NOMO-1 treated with DMSO at 0.1 percent for 48 hours (cell line): ENCODE measurements at regions not wholly inside any gene's neighbourhood (a gene's known extent, or its start where the extent isn't known, plus 50 kb on each side); places are given as distances from the start of the nearest gene placed in this dataset.
"Not testable (repeated sequence)": the region's sequence is repeated elsewhere in the genome, so short reads cannot be mapped to it uniquely, and the experiment has no call there.

Experiments used
- DNase-seq: peaks from one replicate; lab custom pipeline; 2025; ENCODE audit not compliant: unreplicated experiment; lab: John Stamatoyannopoulos, UW

DNA sequence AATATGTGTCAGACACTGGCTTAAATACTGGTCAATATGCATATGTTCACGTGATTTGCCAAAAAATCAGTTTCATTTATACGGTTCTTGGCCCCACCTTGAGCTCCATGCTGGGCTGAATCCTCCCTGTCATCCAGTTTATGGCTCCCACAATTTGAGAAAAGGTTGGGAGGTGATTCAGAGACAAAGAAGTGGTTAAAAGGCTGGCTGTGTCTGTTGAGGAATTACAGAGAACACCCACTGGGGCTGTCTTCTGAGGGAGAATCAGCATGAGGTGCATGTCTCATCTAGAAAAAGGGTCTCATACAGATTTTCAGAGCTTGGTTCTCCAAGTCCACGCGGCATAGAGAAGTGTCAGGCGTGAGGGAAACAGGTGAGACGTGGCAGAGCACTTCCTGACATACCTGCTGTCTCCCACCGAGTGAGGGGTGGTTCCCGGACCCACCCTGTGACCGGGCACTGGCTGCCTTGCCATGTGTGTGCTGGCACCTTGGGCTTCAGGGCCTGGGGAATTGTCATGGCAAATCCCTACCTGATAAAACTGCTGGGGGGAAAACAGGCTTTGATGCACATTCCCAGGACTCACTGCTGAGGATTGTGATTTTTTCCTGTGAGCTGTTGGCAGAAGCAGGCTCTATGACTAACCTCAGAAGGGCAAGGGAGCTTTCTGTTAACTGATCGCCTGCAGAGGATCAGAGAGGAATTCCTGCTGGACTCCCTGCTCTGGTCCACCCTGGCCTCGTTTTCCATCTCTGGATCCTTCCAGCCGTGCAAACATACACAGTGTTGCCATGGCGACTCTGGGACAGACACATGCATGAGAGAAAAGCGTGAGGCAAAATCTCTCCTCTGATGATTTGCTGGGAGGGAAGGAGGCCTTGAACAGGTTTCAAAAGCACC, 223.6 kb downstream of the ADAMTS15 start:
- no peak for DNase-seq

DNA sequence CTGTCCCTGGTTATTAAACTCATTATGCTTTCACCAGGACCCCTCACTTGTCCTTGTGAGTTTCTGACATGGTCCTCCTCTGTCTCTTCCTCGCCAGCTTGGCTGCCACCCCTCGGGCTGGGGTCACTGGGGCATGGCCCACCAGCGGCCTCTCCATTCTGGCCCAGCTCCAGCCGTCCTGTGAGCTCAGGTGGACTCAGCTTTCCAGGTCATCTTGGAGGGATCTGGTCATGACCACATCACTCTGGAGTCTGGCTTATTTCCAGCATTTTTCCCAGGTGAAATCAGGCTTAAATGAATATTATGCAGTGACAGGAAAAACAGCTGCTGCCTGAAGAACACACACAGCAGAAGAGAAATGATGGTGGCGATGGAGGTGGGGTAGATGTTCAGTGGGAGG, 224.5 kb downstream of the ADAMTS15 start:
- DNase-seq, result no peak

DNA sequence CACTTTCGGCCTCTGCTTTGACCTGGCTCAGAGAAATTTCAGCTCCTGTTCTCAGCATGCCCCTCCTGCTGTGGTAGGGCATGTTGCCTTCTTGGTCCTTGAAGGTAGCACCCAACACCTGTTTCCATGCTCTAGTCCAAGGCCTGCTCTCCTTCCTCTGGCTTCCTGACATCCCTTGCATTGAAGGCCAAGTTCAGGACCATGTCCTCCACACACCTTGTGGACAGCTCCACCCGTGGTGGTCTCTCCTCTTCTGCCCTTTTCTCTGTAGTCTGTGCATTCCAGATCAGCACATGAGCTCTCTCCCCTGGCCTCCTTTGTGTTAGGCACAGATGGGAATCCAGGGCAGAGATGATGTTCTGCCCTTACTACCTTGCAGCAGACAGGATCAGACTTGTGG, 225.3 kb downstream of the ADAMTS15 start:
- no peak for DNase-seq

DNA sequence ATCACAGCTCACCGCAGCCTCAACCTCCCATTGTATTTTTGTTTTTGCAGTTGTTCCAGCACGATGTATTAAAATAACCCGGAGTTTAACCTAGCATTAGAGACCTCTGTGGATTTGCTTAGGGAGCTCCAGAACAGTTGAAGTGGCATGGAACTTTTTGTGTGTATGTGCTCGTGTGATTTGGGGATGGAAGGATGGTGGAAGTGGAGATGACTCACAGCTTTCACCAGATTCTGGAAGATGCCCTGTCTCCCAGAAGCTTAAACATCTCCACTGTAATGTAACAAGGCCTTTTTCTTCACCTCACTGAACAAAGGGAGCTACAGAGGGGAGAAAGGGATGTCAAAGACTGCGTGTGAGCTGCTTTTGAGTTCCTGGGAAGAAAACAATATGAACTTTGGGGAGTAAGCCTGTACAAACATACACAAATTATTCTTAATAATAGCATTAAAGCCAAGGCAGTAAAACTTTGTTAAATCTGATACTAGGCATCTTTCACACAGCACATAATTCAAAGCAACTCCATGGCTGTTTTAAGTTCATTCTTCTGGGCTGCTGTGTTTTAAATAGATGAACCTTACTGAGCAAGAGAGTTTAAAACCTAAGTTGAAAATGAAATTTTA, 226.4 kb downstream of the ADAMTS15 start:
- DNase-seq, result no peak

DNA sequence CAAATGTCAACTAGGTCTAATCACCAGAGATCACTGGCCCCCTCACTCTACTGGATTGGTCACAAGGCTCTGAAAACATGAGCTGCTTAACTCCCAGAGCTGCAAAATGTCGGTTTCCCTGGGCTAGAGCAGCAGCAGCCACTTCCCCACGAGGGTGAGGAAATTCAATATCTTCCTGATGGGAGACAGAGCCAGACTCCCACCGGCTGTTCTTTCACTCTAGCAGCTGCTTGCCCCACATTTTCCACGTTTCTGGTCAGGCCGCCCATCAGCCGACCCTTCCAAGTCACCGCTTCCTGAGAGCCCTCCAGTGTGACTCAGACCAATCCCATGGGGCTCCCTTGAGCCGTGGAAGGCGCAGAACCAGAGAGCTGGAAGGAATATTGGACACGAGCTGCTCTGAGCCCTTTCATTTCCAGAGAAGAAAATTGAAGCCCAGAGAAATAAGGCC, 227.0 kb downstream of the ADAMTS15 start:
- DNase-seq, result no peak

DNA sequence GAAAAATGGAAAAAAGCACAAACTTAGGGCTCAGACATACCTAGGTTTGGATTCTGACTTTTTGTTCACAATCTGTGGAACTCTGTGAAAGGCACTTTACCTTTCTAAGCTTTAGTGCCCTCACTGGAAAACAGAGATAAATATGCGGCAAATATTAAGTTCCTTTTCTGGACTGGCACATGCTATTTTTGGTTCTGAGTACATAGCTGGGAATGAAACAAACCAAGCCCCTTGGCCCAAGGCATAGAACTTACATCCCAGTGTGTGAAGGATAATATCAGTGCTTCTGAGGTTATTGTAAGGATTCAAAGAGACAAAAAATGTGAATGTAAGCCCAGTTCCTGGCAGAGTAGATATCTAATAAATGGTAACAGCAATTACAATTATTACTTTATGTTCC, 227.5 kb downstream of the ADAMTS15 start:
- no peak for DNase-seq

DNA sequence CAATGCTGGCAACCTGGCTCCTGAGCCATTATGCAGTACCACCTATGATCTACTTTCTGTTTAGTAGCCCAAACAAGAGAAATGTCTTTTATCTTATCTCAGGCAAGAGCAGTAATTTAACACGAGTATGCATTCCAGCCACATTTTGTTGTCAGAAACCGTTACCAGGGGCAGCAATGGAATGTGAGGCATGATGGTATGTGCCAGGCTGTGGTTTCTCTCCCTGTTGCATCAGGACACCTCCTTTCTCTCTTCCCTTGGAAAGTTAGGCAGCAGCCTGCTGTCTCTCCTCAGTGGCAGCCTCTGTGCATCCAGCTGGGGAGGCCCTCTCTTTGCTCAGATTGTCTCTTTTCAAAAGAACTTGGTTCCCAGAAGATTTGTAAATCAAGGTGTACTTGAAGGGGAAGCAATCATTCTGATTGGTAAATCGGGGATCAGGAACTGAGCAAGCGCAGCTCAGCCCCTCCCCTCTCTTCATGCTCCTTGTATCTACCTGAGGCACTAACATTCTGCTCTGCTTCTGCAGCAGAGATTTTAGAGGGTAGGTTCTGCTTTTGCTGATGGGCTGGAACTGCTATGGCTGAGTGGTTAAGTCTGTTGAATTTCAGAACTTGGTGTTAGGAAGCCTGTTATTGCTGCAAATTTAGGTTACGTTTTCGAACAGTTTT, 229.2 kb downstream of the ADAMTS15 start:
- no peak for DNase-seq

DNA sequence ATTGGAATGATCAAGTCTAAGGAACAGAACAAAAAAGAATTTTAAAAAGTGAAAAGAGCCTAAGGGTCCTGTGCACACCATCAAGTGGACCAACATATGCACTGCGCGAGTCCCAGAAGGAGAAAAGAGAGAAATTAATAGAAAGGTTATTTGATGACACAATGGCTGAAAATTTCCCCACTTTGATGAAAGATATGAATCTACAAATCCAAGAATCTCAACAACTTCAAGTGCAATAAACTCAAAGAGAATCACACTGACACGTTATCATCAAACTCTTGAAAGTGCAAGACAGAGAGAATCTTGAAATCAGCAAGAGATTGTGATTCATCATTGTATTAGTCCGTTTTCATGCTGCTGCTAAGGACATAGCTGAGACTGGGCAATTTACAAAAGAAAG, 230.8 kb downstream of the ADAMTS15 start:
- no peak for DNase-seq

DNA sequence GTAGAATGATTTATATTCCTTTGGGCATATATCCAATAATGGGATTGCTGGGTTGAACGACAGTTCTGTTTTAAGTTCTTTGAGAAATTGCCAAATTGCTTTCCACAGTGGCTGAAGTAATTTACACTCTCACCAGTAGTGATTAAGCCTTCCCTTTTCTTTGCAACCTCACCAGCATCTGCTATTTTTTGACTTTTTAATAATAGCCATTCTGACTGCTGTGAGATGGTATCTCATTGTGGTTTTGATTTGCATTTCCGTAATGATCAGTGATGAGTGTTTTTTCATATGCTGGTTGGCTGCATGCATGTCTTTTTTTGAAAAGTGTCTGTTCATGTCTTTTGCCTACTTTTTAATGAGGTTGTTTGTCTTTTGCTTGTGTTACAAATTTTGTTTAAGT, 233.8 kb downstream of the SNX19 start:
- not testable (repeated sequence) for DNase-seq

DNA sequence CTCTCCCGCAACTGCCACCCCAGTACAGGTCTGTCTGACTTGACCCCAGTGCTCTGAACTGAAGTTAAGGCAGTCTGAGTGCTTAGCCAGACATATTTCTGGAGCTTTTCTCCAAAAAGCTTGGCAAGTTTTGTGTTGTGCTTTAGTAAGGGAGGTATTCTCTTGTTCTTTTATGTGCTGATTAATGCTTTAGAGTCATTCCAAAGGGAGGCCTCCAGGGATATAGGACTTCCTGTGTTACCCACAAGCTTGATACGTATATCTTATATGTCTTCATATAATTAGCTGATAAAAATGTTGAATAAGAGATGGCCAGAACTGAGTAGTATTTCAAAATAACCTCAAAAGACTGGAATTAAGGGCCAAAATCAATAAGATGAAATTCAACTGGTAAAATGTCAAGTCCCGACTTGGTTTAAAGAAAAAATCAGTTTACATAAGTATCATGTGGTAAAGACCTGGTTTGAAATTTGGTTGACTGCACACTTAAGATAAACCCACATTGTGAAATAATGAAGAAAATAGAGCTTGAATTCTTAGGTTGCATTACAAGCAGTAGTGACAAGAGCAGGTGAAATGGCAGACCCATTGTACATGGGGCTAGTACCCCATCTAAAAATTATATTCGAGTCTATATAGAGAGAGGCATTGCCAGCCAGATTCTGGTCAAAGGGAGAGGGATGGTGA, 226.9 kb downstream of the SNX19 start:
- no peak for DNase-seq

DNA sequence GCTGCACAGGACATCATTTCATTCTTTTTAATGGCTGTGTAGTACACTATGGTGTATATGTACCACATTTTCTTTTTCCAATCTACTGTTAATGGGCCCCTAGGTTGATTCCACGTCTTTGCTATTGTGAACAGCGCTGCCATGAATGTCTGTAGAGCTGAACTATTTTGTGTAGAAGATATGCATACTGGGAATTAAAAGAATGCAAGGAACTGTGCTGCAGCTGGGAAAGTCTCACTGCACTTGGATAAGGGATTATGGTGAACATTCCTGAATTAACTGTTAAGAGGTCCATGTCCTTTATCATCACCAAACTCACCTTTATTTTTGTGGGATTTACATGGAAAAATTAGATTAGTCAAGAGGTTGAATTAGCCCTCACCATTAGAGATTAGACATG, 224.7 kb downstream of the SNX19 start:
- DNase-seq, result no peak

DNA sequence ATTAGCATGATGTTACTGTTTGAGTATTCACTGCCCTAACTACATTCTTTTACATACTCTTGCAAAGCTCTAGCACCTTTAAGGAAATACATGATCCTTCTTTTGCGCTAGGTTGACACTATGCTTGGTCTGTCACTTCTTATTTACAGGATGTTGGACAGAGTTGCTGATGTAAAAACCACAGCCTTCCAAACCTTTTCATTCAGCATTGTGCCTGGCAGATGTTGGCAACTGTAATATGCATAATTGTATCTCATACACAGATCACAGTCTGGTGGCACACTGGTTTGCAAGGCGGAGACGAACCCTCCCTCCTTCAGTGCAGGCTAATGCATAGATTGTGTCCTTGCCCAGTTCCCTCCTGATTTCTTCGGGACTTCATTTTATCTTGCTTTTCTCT, 224.1 kb downstream of the SNX19 start:
- no peak for DNase-seq

DNA sequence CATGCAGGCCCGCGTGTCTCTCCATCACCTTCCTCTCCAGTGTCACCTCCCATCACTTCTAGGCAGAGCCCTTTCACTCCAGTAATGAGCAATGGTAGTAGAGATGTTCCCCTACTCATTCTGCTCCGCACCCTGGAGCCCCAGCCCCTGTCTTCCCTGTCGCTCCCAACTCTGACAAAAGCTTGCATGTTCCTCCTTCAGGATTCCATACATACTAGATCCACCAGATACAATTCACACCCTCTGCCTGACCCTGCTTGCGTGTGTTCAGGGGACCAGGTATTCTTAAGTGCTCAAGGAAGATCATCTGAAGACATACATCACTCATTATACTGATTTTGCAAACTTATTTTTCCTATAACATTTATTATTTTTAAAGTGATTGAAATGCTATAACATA, 222.7 kb downstream of the SNX19 start:
- DNase-seq, result no peak

DNA sequence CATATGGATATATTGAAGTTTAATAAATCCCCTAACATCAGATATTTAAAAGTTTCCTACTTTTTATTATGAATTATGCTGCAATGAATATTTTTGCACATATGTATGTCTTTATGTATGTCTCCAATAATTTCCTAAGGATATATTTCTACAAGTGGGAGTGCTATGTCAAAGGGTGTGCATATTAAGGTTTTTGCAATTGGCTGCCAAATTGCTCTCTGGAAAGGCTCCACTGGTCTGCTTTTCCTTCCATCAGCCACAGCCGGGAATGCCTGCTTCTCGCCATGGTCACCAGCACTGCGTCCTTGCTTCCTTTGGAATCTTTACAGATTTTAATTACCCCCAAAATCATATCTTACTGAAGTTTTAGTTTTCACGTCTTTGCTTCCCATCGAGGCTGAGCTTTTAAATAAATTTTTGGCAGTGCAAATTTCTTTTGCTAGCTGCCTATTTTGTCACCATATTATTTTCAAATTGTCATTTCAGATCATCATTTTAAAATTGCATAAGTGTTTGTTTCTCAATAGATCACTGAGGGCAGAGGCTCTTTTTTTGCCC, 221.7 kb downstream of the SNX19 start:
- DNase-seq, result no peak

DNA sequence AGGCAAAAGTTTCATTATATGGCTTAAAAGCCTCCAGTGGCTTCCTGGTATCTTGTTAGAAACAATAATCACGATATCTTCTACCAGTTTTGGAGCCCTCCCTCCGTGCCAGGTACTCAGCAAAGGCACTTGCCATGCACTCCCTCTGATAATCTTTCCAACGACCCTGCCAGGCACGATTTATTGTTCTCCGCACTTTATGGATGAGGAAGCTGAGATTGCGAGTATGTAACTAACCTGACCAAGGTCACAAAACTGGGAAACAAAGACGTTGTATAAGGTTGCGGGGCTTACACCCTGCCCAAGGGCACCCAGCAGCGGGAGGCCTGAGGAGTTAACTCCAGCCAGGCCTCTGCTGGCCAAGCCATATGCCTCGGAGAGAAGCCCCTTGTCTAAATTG, 218.1 kb downstream of the SNX19 start:
- DNase-seq, result no peak

DNA sequence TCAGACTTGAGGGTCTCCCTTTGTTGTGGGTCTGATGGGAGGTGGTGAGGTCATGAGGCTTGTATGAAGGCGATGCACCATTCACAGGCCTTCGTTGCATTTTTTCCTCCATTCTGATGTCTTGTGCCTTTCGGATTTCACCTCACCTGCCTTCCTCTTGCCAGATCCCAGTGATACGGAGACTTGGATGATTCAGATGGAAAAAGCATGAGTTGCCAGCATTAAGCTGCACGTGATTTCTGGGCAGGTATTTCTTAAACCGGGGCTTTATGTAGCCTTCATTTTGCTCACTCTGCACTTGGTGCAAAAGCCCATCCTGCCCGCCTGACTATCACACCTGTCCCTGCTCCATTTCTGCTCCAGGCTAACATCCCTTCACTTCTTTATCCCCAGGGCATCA, 216.7 kb downstream of the SNX19 start:
- no peak for DNase-seq

DNA sequence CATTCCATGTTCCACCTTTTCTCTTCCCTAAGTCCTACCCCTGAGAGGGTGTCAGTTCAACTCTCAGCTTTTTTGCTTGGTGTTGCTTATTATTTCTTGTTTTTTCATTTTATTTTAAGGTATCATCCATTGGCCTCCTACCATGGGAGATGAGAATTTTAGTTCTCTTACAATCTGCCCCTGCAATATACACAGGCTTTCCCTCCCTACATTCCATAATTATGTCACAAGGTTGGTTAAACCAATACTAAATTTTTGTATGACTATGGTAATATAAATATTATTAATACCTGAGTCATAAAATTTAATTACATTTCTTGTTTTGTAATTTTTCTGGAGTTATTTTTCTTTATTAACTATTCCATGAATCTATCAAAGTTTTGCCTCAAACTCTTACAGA, 216.2 kb downstream of the SNX19 start:
- no peak for DNase-seq

DNA sequence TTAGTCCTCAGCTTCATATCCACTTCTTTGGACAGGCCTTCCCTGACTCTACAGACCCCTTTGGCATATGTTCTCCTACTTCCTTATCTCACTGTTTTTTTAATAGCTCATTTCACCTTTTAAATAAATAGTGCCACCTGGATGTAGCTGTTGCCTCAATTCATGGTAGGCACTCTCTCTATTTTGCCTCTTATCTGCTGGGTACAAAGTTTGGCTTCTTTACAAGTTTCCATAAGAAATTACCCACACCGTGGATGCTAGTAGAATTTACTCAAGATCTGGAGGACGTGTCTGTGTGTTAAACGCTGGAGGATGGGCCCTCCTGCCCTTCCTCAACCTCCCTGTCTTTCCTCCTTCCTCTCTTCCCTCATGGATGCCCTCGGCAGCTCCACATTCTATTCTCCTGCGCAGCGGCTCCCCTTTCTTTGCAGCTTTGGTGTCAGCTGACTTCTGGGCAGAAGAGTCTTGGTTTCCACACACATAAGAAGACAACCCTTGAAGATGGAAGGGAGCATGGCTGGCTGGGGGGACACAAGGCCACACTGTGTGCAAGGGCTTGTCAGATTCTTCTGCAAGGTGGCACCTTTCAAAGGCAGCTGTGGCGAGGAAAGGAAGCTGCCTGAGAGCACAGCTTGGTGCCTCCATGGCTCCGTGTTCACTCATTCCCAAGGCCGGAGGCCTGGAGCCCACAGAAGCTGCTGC, 212.6 kb downstream of the SNX19 start:
- no peak for DNase-seq

DNA sequence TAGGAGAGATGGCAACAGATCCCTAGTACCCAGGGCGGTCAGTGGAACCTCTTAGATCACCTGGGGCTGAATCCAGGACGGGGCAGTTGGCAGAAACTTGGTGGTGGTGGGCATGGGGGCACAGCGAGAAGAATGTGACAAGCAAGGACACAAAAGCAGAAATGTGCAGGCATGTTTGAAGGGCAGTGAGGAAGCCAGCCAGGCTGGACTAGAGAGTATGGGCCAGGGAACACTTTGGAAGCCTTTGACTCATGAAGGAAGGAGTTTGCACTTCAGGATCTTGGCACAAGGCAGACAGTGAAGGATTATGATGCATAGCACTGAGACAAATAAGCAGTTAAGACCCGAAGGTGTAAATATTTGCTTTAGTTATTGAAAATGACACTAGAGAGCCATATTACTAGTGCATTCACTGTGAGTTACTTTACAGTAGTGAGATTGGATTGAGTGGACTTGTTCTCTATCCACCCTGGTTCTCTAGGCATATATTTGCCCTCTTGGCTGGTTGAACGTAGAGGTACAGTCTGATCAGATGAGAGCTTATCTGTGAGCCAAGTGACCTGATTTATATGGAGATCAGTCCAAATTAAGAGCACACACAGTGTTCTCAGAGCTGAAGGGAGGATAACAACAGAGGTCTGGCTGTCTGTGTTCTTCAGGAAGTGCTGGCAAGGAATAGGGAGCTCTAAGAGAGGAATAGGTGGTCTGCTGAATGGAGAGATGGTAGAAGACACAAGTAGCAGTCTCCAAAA, 210.4 kb downstream of the SNX19 start:
- no peak for DNase-seq

DNA sequence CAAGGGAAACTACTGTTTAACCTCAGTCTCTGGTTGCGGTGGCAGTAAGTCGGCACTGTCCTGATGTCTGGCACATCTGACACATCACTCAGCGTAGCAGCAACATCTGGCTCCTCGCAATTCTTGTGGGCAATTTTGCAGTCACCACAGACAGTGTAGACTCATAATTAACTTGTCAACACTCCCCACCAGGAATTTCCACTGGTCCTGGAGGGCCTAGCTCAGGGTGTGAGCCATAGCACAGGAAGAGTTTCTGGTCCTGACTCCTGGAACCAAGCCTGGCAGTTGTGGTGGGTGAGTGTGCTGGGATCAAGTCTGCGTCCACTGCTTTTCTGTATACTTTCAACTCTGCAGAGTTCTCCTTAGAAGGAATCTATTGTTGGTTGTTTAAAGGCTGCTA, 209.7 kb downstream of the SNX19 start:
- DNase-seq, result no peak
